ENCODE measurements at regions not wholly inside any gene's neighbourhood (a gene's known extent, or its start where the extent isn't known, plus 50 kb on each side); places are given as distances from the start of the nearest gene placed in this dataset.

DNA sequence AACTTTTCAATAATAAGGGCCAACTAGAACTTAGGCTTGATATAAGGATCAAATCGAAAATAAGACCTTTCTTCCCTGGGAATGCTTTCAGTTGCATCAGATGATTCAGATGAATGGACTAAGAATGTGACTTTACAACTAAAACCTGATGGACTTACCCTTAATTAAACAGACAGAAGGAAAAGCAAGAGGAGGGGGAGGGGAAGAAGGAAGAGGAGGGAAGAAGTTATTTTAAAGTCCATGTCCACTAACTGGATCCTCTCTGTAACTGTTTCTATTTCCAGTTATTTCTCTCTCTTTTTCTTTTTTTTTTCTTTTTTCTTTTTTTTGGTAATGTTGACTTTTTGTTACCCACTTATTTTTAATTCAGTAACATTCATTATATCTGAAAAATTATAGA lies 486.0 kb downstream of the MAFB start:
- DNase-seq: no peak

DNA sequence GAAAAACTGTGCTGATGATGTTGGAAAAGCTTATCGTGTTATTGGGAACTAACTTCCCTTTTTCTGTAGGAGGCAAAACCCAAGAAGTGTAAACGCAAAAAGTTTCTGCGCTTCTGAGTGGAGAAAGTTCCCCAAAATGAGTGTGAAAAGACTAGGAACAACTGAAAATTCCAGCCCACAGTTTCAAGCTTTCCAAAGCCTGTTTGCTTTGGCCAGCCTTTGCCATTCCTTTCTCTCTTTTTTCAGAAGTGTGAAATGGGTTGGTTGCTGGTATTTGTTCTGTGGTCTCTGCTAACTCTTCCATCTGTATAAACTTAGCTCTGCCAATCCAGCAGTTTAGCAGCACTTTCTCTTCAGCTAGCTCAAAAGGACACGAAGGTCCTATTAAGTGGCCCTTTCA lies 491.3 kb downstream of the MAFB start:
- DNase-seq: no peak

DNA sequence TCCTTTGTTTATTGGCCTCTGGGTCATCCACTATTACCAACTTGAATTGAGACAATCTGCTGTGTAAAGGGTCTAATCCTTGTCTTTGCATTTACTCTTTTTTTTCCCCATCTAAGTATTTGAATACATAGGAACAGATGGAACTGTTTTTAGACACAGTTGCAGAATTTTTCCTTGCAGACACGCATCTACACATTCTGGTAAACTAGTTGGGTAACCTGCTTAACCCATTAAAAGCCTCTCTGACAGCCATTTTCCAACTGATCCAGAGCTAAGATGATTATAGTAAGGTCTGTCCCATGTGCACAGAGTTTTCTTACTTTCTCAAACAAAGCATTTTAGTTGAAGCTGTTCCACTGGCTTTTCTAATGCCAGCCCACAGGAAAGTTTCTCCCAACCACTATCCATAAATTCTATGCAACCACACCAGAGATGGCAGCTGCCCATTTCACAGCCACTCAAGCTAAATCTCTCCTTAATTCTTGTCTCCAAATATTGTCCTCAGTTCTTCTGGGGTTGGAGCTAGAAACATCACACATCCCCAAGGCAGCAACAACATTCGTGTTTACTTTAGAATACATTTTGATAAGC lies 492.1 kb downstream of the MAFB start:
- DNase-seq: no peak

DNA sequence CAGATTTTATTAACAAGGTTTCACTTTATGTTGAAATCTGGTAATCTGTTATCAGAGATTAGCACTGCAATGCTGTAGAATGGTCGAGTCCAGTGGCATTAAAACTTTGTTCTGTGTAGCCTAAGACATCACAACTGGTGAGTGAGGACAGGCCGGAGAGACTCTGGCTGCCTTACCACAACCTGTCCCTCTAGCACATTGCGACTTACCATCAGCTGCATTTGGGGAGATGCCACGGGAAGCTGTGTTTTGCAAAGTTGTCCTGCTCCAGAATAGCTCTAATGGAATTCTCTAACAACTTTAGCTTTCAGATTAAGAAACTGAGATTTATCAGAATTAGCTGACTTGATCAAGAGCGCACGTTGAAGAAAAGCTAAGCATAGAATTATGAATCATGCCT lies 493.3 kb downstream of the MAFB start:
- DNase-seq: no peak

DNA sequence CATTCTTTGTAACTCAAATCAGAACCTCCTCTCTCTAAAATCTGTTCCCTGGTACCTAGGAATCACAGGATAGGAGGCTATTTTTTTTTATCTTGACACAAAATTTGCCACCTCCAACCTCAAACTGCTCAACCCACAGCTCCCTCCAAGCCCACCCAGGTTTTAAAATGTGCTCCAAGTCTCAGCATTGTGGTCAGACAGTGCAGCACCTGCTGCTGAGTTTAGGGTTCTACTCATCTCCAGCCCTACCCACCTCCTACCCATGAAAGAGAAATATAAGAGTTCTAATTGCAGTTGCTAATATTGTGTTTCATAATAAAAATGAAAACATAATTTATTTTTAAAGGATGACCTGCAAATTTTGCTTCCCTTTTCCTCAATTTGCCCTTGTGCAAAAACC lies 496.5 kb downstream of the MAFB start:
- DNase-seq: no peak

DNA sequence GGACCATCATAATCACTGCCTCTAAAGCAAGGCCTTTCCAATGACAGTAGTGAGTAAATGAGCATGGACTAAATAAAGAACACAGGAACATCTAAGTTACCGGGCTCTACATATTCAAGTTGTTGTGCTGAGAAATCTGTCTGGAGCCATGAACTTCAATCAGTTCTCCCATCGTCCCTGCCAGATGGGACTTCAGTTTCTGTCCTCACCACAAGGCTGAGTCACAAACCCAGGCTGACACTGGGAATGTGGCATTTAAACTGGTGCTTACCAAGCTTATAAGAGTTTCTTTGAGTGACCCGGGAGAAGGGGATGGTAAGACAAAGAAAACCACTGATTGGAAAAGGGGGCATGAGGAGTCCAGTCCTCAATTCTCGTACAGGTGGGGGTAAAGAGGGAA lies 497.0 kb downstream of the MAFB start:
- DNase-seq: no peak

DNA sequence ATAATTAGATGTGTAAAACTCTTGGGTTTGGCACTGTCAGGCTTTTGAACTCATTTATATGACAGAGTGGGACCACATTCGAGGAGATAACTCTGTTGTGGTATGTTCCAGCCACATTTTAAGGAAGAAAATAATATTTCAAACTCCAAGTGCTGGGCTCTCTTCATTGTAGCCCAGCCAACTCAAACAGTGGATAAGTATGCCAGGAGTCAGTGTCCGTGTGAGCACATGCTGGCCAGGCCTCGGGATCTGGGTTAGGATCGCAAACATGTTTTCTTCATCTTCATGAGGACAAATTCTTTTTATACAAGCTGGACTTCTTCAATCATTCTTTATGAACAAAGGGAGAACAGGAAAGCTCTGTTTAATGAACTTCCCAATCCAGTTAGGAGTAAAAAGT lies 497.5 kb downstream of the MAFB start:
- no peak for DNase-seq

DNA sequence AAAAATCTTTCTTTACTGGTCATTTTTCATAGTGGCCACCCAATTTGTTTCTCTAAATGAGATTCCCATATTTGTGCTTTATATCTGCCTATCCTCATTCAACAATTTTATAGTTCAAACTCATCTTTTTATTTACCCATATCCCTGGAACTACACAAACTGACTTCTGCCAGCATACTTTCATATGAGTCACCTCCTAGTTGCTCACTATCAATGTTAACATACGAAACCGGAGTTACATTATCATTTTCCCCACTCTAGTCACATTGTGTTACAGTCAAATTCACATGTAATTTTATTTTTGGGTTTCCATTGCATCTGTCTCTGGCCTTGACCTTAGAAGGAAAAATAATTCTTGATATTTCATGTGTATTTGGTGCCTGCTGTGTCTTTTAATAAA lies 499.4 kb downstream of the MAFB start:
- no peak for DNase-seq

DNA sequence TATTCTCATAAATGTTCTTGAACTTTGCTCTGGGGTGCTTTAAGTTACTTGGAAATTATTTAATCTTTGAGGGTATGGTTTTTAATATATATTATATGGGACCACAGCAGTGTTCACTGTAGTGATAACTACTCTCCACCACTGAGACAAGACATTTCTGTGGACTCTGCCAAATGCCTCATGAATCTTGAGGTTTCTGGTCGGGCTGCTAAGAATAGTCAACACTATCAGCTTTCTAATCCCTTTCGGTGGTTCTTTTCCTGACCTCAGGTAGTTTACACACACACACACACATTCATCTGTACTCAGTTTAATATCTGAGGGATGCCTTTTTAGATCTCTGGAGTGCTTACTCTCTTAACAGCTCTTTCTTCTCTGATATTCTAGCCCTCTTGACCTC lies 500.7 kb downstream of the MAFB start:
- DNase-seq: no peak

DNA sequence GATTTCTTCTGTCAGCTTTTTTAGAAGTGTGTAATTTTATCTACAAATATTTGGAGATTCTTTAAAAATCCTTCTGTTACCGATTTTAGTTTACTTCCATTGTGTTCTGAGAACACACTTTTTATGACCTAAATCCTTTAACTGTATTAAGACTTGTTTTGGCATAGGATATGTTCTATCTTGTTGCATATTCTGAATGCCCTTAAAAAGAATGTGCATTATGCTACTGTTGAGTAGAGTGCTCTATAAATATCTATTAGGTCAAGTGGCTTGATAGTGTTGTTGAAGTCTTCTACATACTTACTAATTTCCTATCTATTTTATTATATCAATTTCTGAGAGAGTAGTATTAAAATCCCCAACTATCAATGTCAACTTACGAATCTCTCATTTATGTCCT lies 502.2 kb downstream of the MAFB start:
- no peak for DNase-seq

DNA sequence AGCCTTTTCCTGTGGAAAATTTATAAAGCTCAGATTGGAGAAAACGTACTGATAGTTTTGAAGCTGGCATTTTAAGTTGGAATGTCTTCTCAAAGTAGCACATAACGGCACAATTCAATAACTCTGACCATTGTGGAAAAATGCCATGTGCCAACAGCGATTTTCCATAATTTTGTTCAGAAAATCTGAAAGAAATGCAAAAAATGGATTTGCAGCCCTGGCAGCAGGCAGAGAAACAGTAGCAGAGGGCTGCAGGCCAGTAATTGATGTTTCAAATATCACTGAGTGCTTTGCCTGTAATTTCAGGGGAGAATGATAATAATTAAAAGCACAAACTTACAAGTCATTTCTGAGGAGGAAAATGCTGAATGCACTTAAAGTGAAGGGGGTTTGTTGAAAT lies 507.4 kb downstream of the MAFB start:
- DNase-seq: no peak

DNA sequence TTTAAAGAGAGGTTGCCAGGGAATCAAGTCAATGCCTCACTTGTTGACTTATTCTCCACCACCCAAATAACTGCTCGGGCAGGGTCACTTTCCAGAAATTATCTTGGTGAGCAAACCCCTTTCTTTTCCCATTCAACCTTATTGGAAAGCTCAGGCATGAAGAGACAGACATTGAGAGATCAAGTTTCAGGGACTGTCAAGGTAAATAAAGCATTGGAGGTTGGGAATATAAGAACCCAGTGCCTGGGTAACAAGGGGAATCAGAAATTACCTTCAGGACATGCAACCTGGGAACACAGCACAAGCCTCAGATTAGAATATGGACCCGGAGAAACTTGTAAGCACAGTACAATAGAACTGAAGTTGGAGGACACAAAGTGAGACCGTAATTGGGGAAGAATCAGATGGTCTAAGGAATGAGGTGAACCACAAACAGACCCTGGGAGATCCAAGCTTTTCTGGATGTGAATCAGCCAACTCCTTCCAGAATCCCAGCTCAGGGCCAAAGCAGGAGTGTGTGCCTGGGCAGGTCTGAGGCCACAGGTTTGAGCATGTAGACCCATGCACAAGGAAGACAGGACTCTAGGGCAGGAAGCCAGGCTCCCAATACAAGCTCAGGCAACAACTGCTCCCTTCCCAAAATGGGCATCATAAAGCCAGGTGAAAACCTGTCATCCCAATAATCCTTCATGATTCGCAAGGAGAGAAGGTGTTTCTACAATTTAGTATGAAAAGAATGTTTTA lies 512.8 kb downstream of the MAFB start:
- no peak for DNase-seq

DNA sequence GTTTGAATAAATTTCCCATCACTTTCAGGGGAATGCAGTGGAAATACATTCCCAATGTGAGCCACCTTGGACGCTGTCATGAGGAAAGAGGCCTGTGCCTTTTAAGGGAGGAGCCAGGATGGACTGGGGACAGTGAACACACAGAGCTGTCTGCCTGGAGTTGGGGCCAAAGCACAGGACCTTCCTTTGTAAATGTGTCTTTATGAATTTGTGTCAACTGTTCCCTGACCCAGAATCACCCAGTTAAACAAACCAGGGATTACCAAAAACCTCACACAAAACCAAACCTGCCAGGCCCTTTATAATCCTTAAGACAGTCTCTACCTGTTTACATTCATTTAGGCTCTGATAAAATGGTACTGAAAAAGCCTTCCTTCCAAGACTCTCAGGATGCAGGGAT lies 513.7 kb downstream of the MAFB start:
- no peak for DNase-seq

DNA sequence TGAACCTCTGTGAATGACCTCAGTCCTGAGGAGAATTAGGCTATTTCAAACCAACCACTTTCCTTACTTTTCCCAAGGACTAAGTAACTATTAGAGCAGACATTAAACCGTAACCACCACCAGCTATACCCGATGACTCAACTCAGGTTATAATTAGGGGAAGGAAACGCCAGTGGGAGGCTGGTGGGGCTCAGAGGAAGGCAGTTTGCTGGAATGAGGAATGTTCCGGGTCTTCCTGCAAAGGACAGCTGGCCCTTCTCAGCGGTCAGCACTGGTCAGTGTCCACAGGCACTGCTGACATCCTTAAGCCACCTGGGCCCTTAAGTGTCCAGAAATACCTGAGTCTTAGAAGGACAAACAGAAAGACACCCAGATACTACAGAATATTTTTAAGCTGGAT lies 515.2 kb downstream of the MAFB start:
- DNase-seq: no peak

DNA sequence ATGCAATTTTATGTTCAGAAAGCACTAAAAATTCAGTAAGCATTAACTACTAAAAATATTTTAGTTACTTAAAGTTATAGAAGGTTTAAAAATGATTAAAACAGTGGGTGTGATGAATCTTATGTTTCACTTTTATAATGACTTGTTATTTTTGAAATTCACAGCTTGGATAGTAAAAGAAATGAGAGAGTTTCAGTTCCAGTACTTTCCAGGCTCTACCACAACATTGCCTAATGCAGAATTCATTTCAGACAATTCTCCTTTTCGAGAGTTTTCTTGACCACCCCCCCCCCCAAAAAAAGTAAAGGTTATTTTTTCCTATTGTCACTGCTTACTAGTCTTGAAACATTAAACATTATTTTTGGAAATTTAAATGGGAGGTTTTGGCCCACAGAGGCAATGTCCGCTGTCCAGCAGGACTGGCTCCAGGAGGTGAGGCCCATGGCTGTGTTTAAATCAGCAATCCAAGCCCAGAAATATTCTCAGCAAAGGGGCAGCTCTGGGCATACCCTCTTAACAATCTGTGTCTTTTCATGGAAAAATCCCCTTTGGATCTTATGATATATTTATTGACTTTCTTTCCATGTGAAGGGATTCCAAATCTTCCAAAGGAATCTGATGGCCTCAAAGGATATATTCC lies 519.9 kb downstream of the MAFB start:
- no peak for DNase-seq

DNA sequence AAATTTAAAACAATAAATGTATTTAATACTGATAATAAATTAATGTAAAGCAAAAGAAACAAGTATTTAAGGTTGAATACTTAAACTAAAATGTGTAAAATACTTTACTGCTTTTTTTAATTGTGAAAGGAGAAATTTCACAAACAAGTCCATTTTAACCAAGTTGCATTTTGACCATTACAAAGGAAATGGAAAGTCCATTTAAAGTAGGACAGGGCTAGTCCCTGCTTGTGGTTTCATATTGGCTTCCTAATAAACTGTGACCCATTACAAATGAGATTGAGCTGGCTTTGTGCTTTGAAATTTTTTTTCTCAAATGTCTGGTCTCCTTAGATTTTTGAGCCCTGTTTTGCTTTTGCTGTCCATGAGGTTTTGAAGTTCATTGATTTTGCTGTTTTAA lies 527.6 kb downstream of the MAFB start:
- no peak for DNase-seq

DNA sequence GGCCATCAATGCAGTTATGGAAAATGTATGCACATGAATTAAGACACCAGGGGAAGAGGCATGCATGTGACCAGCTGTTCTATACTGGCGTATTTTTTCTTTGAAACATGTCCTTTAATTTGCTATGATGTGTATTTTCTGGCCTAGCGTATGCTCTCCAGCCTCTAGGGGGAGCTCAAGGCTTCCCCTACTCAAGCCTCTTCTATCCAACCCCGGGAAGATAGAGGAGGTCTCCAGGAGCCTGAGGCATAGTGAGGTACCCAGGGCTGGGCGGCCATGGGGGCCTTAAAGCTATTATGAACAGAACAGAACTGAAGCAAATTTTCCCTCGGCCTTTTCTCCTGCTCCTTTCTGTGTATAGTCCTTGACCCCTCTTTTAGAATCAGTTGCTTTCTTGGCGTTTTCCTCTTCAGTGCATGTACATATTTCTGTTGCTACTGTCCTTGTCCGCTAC lies 528.9 kb downstream of the MAFB start:
- no peak for DNase-seq

DNA sequence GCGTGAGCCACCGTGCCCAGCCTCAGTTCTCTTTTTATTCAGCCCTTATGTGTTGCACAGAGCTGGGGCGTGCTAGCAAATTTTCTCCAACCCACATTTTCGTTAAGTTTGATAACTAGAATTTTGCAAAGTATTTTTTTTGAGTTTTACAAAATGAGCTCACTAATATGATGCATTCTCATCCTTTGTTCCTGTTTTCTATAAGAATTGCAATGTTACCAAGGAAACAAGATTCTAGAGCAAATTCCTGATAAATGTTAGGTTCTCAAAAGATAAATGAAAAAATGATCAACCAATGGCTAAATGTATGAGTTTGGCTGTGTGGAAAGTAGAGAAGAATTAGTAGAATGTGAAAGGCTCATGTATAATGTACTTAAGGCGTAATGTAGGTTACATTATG lies 529.8 kb downstream of the MAFB start:
- DNase-seq: no peak

DNA sequence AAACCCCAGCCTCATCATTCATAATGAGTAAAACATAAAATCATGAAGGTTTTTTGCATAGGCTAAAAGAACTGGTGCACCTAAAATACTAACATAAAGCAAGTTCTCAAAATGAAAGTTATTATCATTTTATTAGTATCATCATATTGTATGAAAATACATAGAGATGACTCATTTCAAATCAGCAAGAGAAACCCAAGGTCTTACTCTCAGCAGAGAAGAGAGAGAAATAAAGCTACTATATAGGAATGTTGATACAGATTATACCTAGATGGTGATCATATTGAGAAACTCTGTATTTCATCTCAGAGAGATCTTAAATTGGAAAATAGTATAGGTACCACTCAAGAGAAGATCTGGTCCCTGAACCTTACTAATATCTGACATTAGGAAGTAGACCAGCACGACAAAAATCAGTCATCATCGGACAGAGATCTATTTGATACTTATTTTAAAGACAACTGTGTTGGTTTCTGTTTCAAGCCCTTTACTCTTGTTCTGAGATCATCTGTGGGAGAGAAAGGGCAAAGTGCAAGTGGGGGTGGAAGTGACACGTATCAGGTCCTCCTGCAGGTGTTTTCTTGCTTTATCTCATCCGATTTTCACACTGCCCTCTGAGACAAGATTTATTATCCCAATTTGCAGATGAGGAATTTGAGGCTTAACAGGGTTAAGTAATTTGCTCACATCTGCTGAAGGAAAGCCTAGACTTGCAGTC lies 532.3 kb downstream of the MAFB start:
- no peak for DNase-seq

DNA sequence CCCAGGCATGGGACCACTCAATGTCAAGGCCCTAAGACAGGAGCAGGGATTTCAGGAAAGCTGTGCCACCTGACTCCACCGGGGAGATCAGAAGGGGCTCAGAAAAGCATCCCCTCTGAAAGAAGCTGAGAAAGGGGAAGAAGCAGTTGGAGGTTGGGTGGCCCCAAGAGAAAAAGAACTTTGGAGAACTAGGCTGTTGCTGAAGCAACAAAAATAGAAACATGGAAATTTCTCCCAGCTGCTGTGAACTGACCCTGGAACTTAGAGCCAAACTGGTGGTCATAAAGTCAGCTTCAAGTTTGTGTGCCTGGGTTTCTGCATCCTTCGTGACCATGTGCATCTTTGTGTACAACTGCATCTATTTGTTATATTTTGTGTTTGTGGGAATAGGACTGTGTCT lies 534.5 kb downstream of the MAFB start:
- no peak for DNase-seq

DNA sequence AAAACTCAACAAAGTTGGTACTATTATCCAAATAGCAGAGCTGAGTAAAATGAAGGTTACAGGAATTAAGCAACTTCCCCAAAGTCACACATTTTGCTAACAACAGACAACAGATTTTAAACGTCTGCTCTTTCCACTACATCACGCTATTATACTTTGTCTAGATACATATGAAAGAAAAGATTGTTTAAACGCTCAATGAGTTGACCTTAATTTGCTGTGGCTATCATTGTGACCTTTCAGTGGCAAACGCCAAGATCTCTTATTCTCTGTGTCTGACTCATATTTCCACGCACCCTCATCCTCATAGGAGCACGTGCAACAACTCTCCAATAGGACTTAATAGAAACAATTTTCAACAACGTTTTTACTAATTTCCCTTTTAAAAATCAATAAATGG lies 540.1 kb downstream of the MAFB start:
- DNase-seq: no peak

DNA sequence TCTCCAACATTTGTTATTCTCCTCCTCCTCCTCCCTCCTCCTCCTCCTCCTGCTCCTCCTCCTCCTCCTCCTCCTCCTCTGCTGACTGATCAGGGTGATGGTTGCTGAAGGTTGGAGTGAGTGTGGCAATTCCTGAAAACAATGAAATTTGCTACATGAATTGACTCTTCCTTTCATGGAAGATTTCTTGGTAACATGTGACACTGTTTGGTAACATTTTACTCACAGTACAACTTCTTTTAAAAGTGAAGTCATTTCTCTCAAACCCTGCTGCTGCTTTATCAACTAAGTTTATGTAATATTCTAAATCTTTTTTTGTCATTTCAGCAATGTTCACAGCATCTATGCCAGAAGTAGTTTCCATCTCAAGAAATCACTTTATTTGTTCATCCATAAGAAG lies 543.0 kb downstream of the MAFB start:
- DNase-seq: no peak

DNA sequence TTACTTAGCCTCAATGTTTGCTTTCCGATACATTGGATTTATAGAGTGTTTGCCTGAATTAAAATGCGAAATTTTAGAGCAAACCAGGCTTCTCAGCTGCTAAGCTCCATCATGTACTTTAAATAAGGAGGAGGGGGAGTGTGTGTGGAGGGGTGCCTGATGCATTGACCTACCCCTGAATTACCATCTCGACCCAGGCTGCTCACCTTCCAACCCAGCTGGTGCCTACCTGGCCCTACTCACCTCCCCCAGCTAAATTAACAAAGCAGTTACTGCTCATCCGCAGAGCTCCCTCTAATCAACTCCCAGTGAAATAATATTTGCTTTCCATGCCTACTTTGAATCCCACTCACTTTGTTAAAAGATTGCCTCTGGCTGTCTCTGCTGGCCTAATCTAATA lies 544.5 kb downstream of the MAFB start:
- no peak for DNase-seq

DNA sequence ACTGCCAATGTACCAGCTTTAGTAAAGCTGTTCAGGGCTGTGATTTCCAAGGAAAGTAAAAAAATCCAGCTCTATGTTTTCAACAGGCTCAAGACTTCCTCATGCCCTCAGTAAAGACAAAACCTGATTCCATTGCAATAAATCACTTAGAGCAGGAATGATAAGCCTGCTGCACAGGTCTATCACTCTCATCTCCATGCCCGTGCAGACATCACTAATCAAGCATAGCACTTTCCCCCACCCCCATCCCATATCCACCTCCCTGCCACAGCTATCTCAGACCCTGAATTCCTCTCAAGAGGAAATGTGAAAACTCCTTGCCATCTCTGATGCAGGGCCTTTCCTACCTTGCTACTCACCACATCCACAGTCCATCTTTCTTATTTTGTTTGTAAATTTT lies 554.9 kb downstream of the MAFB start:
- DNase-seq: no peak

Measured in GOT3 (cell line).